GM21528 (cell line): ENCODE measurements at regions not wholly inside any gene's neighbourhood (a gene's known extent, or its start where the extent isn't known, plus 50 kb on each side); places are given as distances from the start of the nearest gene placed in this dataset.

Experiments used
- ATAC-seq: cut with Tn5 transposase; IDR thresholded peaks from one replicate; pipeline ENCODE4 v1.9.1; 2021; ENCODE audit warnings: mild to moderate bottlenecking, moderate library complexity; ENCODE audit not compliant: unreplicated experiment, low FRiP score

GRCh38 chr1:189429610-189430009 is 1048.1 kb downstream of the BRINP3 start:
- ATAC-seq = no peak

- no peak for ATAC-seq
These were observed 1046.2 kb downstream of the BRINP3 start for GRCh38 chr1:189431447-189431846.

- no peak for ATAC-seq
These were observed 1044.9 kb downstream of the BRINP3 start for GRCh38 chr1:189432753-189433152.

GRCh38 chr1:189434461-189434860 is 1043.2 kb downstream of the BRINP3 start:
- ATAC-seq = no peak

GRCh38 chr1:189435398-189435797 is 1042.3 kb downstream of the BRINP3 start:
- no peak for ATAC-seq

GRCh38 chr1:189438808-189439207 is 1038.9 kb downstream of the BRINP3 start:
- no peak for ATAC-seq

GRCh38 chr1:189463166-189463565 is 1014.5 kb downstream of the BRINP3 start:
- no peak for ATAC-seq

- ATAC-seq = no peak
These were observed 980.9 kb downstream of the BRINP3 start for GRCh38 chr1:189496768-189497167.

GRCh38 chr1:189499736-189500135 is 977.9 kb downstream of the BRINP3 start:
- ATAC-seq = no peak

- ATAC-seq = no peak
These were observed 976.9 kb downstream of the BRINP3 start for GRCh38 chr1:189500778-189501177.

- no peak for ATAC-seq
These were observed 966.8 kb downstream of the BRINP3 start for GRCh38 chr1:189510827-189511226.

GRCh38 chr1:189513091-189513490 is 964.6 kb downstream of the BRINP3 start:
- ATAC-seq = no peak

GRCh38 chr1:189522441-189522840 is 955.2 kb downstream of the BRINP3 start:
- no peak for ATAC-seq

- no peak for ATAC-seq
These were observed 953.2 kb downstream of the BRINP3 start for GRCh38 chr1:189524501-189524900.

GRCh38 chr1:189530162-189530561 is 947.5 kb downstream of the BRINP3 start:
- no peak for ATAC-seq

GRCh38 chr1:189538271-189538670 is 939.4 kb downstream of the BRINP3 start:
- ATAC-seq = no peak

GRCh38 chr1:189550498-189550897 is 927.2 kb downstream of the BRINP3 start:
- no peak for ATAC-seq

GRCh38 chr1:189563784-189564183 is 913.9 kb downstream of the BRINP3 start:
- ATAC-seq = no peak

- ATAC-seq = no peak
These were observed 909.8 kb downstream of the BRINP3 start for GRCh38 chr1:189567890-189568289.

GRCh38 chr1:189596197-189596596 is 881.5 kb downstream of the BRINP3 start:
- no peak for ATAC-seq

- no peak for ATAC-seq
These were observed 880.6 kb downstream of the BRINP3 start for GRCh38 chr1:189597083-189597482.

- ATAC-seq = no peak
These were observed 872.4 kb downstream of the BRINP3 start for GRCh38 chr1:189605226-189605625.

- ATAC-seq = no peak
These were observed 871.6 kb downstream of the BRINP3 start for GRCh38 chr1:189606047-189606446.
